B cell (primary cell): ENCODE measurements at regions not wholly inside any gene's neighbourhood (a gene's known extent, or its start where the extent isn't known, plus 50 kb on each side); places are given as distances from the start of the nearest gene placed in this dataset.

ENCODE experiments used
- EZH2 ChIP-seq: IDR thresholded peaks from 2 replicates; pipeline ENCODE4 v1.6.1; 2012; ENCODE audit warnings: borderline replicate concordance, low read depth, mild to moderate bottlenecking, moderate library complexity, low read length; ENCODE audit not compliant: insufficient read depth, poor library complexity, severe bottlenecking
- TF ChIP-seq, protein P1 (sequence below): fragments of 200-600 bp; IDR thresholded peaks from one replicate; pipeline ENCODE4 v1.8.0; 2022; ENCODE audit warnings: antibody characterized with exemption, mild to moderate bottlenecking

- TF ChIP-seq, protein P1, sequence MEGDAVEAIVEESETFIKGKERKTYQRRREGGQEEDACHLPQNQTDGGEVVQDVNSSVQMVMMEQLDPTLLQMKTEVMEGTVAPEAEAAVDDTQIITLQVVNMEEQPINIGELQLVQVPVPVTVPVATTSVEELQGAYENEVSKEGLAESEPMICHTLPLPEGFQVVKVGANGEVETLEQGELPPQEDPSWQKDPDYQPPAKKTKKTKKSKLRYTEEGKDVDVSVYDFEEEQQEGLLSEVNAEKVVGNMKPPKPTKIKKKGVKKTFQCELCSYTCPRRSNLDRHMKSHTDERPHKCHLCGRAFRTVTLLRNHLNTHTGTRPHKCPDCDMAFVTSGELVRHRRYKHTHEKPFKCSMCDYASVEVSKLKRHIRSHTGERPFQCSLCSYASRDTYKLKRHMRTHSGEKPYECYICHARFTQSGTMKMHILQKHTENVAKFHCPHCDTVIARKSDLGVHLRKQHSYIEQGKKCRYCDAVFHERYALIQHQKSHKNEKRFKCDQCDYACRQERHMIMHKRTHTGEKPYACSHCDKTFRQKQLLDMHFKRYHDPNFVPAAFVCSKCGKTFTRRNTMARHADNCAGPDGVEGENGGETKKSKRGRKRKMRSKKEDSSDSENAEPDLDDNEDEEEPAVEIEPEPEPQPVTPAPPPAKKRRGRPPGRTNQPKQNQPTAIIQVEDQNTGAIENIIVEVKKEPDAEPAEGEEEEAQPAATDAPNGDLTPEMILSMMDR, result no peak
- no peak for TF ChIP-seq EZH2
Measured at GRCh38 chrX:78383594-78383993, 56.2 kb upstream of the CYSLTR1 start.
